ENCODE measurements at regions not wholly inside any gene's neighbourhood (a gene's known extent, or its start where the extent isn't known, plus 50 kb on each side); places are given as distances from the start of the nearest gene placed in this dataset.

DNA sequence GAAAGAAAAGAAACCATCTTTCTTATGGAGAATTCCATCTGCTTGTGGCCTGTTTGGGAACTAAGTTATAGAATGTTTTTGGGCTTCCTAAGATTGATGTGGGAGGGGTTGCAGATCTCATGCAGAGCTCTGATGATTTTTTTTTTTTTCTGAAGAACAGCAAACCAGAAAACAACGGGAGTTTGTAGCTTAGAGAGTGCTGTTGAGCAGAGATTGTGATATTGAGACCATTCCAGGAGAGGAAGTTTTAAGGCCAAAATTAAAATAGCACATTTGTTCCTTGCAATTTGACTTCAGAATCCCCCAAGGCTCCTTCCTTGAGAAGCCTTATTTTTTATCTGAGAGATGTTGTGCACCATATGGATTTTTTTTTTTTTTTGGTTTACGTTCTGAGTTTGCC lies 159.5 kb upstream of the NRP1 start:
- no peak for FAIRE-seq
- Histone ChIP-seq H3K27me3 (ENCODE audit: control insufficient read depth, extremely low read depth, insufficient read depth, low read length) (no peaks in the 10 kb centered on the region), H3K9ac (ENCODE audit: control insufficient read depth, extremely low read depth, insufficient read depth, low read length) (no peak overlapping the region), H3K4me1 (ENCODE audit: control insufficient read depth, extremely low read depth, insufficient read depth, low read length) (no peaks in the 10 kb centered on the region), H3K36me3 (ENCODE audit: control insufficient read depth in 2 of 2, extremely low read depth in 1 of 2, insufficient read depth in 2 of 2, low read length in 2 of 2) (no peaks in the 10 kb centered on the region), H3K27ac (ENCODE audit: control insufficient read depth, insufficient read depth, low read length) (no peak overlapping the region), H3K9me1 (ENCODE audit: control insufficient read depth, extremely low read depth, insufficient read depth, low read length) (no peaks in the 10 kb centered on the region), H3K4me2 (ENCODE audit: control insufficient read depth, extremely low read depth, insufficient read depth, low read depth, low read length) (no peak overlapping the region), H3K79me2 (ENCODE audit: control insufficient read depth, insufficient read depth, low read length) (no peaks in the 10 kb centered on the region), H3K4me3 (ENCODE audit: control insufficient read depth in 2 of 3, extremely low read depth in 1 of 3, insufficient read depth in 2 of 3, low read depth in 1 of 3, low read length in 3 of 3) (no peak overlapping the region), H4K20me1 (ENCODE audit: control insufficient read depth, extremely low read depth, insufficient read depth, low read length) (no peaks in the 10 kb centered on the region), H2AFZ (ENCODE audit: control insufficient read depth, low read length) (no peak overlapping the region), H3K9me3 (ENCODE audit: control insufficient read depth, low read depth, low read length) (no peaks in the 10 kb centered on the region)
- dilution Hi-C loops (cut with MboI; ENCODE audit: extremely low pct_ligation_motif_present, low sequenced_read_pairs), result no loop called here
- TF ChIP-seq, protein P1, sequence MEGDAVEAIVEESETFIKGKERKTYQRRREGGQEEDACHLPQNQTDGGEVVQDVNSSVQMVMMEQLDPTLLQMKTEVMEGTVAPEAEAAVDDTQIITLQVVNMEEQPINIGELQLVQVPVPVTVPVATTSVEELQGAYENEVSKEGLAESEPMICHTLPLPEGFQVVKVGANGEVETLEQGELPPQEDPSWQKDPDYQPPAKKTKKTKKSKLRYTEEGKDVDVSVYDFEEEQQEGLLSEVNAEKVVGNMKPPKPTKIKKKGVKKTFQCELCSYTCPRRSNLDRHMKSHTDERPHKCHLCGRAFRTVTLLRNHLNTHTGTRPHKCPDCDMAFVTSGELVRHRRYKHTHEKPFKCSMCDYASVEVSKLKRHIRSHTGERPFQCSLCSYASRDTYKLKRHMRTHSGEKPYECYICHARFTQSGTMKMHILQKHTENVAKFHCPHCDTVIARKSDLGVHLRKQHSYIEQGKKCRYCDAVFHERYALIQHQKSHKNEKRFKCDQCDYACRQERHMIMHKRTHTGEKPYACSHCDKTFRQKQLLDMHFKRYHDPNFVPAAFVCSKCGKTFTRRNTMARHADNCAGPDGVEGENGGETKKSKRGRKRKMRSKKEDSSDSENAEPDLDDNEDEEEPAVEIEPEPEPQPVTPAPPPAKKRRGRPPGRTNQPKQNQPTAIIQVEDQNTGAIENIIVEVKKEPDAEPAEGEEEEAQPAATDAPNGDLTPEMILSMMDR (optimal IDR thresholded peaks at IDR 0.05 in 1 of 3, IDR thresholded peaks at IDR 0.05 in 1 of 3, conservative IDR thresholded peaks at IDR 0.05 in 1 of 3; ENCODE audit: extremely low read depth in 1 of 3, insufficient read depth in 2 of 3, low read length in 3 of 3), result no peak
- TF ChIP-seq EZH2 (IDR thresholded peaks at IDR 0.05; ENCODE audit: low read length), result no peak
- no peak for DNase-seq (ENCODE audit: low read depth, low spot score)

DNA sequence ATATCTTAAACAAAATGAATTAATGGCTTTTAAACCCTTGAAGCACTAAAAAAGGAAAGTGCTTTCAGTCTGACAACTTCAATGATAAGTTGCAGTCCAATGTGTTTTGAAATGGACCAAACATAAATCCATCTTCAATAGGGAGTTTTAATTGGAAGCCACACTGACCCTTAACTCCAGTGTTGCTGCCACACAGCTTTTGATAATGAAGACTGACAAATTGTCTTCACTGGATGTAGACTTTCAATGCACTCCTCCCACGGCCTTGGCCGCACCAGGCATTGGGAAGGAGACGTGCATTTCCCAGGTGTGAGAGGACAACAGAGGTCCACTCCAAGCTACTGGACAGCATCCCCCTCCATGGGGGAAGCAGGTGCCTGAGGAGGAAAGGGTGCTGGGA lies 159.0 kb upstream of the NRP1 start:
- Histone ChIP-seq H3K4me1 (ENCODE audit: control insufficient read depth, extremely low read depth, insufficient read depth, low read length) (no peaks in the 10 kb centered on the region), H3K79me2 (ENCODE audit: control insufficient read depth, insufficient read depth, low read length) (no peaks in the 10 kb centered on the region), H3K9me3 (ENCODE audit: control insufficient read depth, low read depth, low read length) (no peaks in the 10 kb centered on the region), H3K4me3 (ENCODE audit: control insufficient read depth in 2 of 3, extremely low read depth in 1 of 3, insufficient read depth in 2 of 3, low read depth in 1 of 3, low read length in 3 of 3) (no peak overlapping the region), H3K27ac (ENCODE audit: control insufficient read depth, insufficient read depth, low read length) (no peak overlapping the region), H3K9ac (ENCODE audit: control insufficient read depth, extremely low read depth, insufficient read depth, low read length) (no peak overlapping the region), H3K36me3 (ENCODE audit: control insufficient read depth in 2 of 2, extremely low read depth in 1 of 2, insufficient read depth in 2 of 2, low read length in 2 of 2) (no peaks in the 10 kb centered on the region), H4K20me1 (ENCODE audit: control insufficient read depth, extremely low read depth, insufficient read depth, low read length) (no peaks in the 10 kb centered on the region), H3K4me2 (ENCODE audit: control insufficient read depth, extremely low read depth, insufficient read depth, low read depth, low read length) (no peak overlapping the region), H3K9me1 (ENCODE audit: control insufficient read depth, extremely low read depth, insufficient read depth, low read length) (no peaks in the 10 kb centered on the region), H3K27me3 (ENCODE audit: control insufficient read depth, extremely low read depth, insufficient read depth, low read length) (no peaks in the 10 kb centered on the region), H2AFZ (ENCODE audit: control insufficient read depth, low read length) (no peak overlapping the region)
- TF ChIP-seq, protein P1 (optimal IDR thresholded peaks at IDR 0.05 in 1 of 3, IDR thresholded peaks at IDR 0.05 in 1 of 3, conservative IDR thresholded peaks at IDR 0.05 in 1 of 3; ENCODE audit: extremely low read depth in 1 of 3, insufficient read depth in 2 of 3, low read length in 3 of 3), result no peak
- no peak for TF ChIP-seq EZH2 (IDR thresholded peaks at IDR 0.05; ENCODE audit: low read length)
- no peak for DNase-seq (ENCODE audit: low read depth, low spot score)
- FAIRE-seq, result no peak
- dilution Hi-C loops (cut with MboI; ENCODE audit: extremely low pct_ligation_motif_present, low sequenced_read_pairs), result no loop called here

Data from keratinocyte (primary cell).